DND-41 (cell line): ENCODE measurements at regions not wholly inside any gene's neighbourhood (a gene's known extent, or its start where the extent isn't known, plus 50 kb on each side); places are given as distances from the start of the nearest gene placed in this dataset.
A peak's percentile ranks its signal among the peaks of the same experiment; 100 is the strongest.

ENCODE experiments used
- ATAC-seq: fragments of 200-7000 bp; cut with Tn5 transposase; 3 replicates; pipeline ENCODE4 v1.9.1; 2021; ENCODE audit warnings: low read depth; ENCODE audit not compliant: insufficient read depth
- DNase-seq: peaks from one replicate; pipeline ENCODE4 v3.0.0-alpha.2; 2020
- H2AFZ ChIP-seq: 2 replicates; pipeline ENCODE4 v1.6.0; 2012; ENCODE audit warnings: low read depth, low read length
- H3K27ac ChIP-seq: 2 replicates; pipeline ENCODE4 v1.5.1; 2012; ENCODE audit warnings: low read length, inconsistent platforms
- H3K27me3 ChIP-seq: fragments of 200-600 bp; sonication (generic); 2 replicates; pipeline ENCODE4 v1.6.0; 2012; ENCODE audit warnings: low read length, mild to moderate bottlenecking, inconsistent platforms; ENCODE audit not compliant: insufficient read depth, poor library complexity
- H3K36me3 ChIP-seq: 2 replicates; pipeline ENCODE4 v1.5.1; 2012; ENCODE audit warnings: low read length, inconsistent platforms; ENCODE audit not compliant: insufficient read depth
- H3K4me1 ChIP-seq: 2 replicates; pipeline ENCODE4 v1.5.1; 2012; ENCODE audit warnings: mild to moderate bottlenecking, low read length; ENCODE audit not compliant: insufficient read depth
- H3K4me2 ChIP-seq: 2 replicates; pipeline ENCODE4 v1.6.0; 2012; ENCODE audit warnings: mild to moderate bottlenecking, moderate library complexity, low read length, inconsistent platforms; ENCODE audit not compliant: insufficient read depth
- H3K4me3 ChIP-seq, 2 experiments: fragments of 200-600 bp in 1 of 2; shearing (Covaris generic) in 1 of 2; 2 replicates each; pipeline ENCODE4 v1.5.1; 2012 to 2016; ENCODE audit warnings: inconsistent platforms in 2 of 2, low read length in 2 of 2, mild to moderate bottlenecking in 2 of 2, low read depth in 1 of 2, moderate library complexity in 1 of 2
- H3K79me2 ChIP-seq: 2 replicates; pipeline ENCODE4 v1.6.0; 2012; ENCODE audit warnings: low read length, inconsistent platforms; ENCODE audit not compliant: insufficient read depth
- H3K9ac ChIP-seq: 2 replicates; pipeline ENCODE4 v1.6.0; 2012; ENCODE audit warnings: low read depth, mild to moderate bottlenecking, inconsistent platforms, low read length, moderate library complexity
- H3K9me3 ChIP-seq: 2 replicates; pipeline ENCODE4 v1.5.1; 2012; ENCODE audit warnings: low read length, moderate library complexity, mild to moderate bottlenecking, inconsistent platforms; ENCODE audit not compliant: insufficient read depth, severe bottlenecking
- H4K20me1 ChIP-seq: 2 replicates; pipeline ENCODE4 v1.6.0; 2012; ENCODE audit warnings: low read length; ENCODE audit not compliant: insufficient read depth
- CTCF ChIP-seq: IDR thresholded peaks from 2 replicates; pipeline ENCODE4 v1.5.1; 2012; ENCODE audit warnings: borderline replicate concordance, low read length, moderate library complexity, mild to moderate bottlenecking; ENCODE audit not compliant: poor library complexity, severe bottlenecking; ENCODE audit errors: extremely low read depth
- EZH2 ChIP-seq: IDR thresholded peaks from 3 replicates; pipeline ENCODE4 v1.6.1; 2012; ENCODE audit warnings: borderline replicate concordance, low read depth, mild to moderate bottlenecking, moderate library complexity, low read length, inconsistent platforms; ENCODE audit not compliant: severe bottlenecking

DNA sequence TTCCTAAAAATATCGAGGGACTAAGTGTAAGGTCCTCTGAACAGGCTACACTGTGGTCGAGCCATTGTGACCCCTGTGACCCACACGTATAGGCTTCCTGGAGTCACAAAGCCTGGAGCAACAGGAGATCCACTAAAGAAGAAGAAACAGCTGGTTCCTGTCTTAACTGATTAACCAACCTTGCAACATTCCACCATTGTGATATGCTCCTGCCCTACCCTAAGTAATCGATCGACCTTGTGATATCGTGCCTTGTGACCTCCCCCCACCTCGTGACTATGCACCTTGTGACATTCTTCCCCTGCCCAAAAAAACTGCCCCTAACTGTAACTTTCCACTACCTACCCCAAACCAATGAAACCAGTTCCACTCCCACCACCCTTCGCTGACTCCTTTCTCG, 304.6 kb upstream of the FAM78B start:
- no peaks in the 10 kb centered on the region for H3K36me3 ChIP-seq
- no peak overlapping the region for H3K4me2 ChIP-seq
- H4K20me1 ChIP-seq: no peaks in the 10 kb centered on the region
- no peak overlapping the region for H2AFZ ChIP-seq
- no peak overlapping the region for H3K27ac ChIP-seq
- ATAC-seq (no peak), DNase-seq (no peak)
- no peaks in the 10 kb centered on the region for H3K4me1 ChIP-seq
- H3K9ac ChIP-seq: no peak overlapping the region
- TF ChIP-seq CTCF (no peak), EZH2 (no peak)
- peaks cover 14% of the 10 kb centered on the region for H3K27me3 ChIP-seq
- no peaks in the 10 kb centered on the region for H3K9me3 ChIP-seq
- no peaks in the 10 kb centered on the region for H3K79me2 ChIP-seq
- H3K4me3 ChIP-seq: no peak overlapping the region

- Histone ChIP-seq H3K4me1 (no peaks in the 10 kb centered on the region), H3K79me2 (no peaks in the 10 kb centered on the region), H3K36me3 (no peaks in the 10 kb centered on the region), H2AFZ (no peak overlapping the region), H3K9me3 (no peaks in the 10 kb centered on the region), H3K4me3 (no peak overlapping the region), H3K27me3 (no peaks in the 10 kb centered on the region), H3K27ac (no peak overlapping the region), H3K9ac (no peak overlapping the region), H4K20me1 (no peaks in the 10 kb centered on the region), H3K4me2 (no peak overlapping the region)
- TF ChIP-seq CTCF: peak; percentile 87
- TF ChIP-seq EZH2: no peak
- ATAC-seq: peak; percentile 62; the same call in 2 of the 3 replicates
- DNase-seq: peak; percentile 60
Measured at GRCh38 chr1:166479052-166479631, 312.3 kb upstream of the FAM78B start.

GRCh38 chr1:166484471-166484870, 317.7 kb upstream of the FAM78B start:
- no peak for DNase-seq
- Histone ChIP-seq H3K27me3 (no peaks in the 10 kb centered on the region), H3K9me3 (no peaks in the 10 kb centered on the region), H3K4me2 (no peak overlapping the region), H3K27ac (no peak overlapping the region), H3K4me3 (no peak overlapping the region), H2AFZ (no peak overlapping the region), H4K20me1 (no peaks in the 10 kb centered on the region), H3K4me1 (peaks cover 13% of the 10 kb centered on the region), H3K79me2 (no peaks in the 10 kb centered on the region), H3K36me3 (no peaks in the 10 kb centered on the region), H3K9ac (no peak overlapping the region)
- TF ChIP-seq EZH2 (no peak), CTCF (no peak)
- ATAC-seq: no peak

GRCh38 chr1:166484871-166485270, 318.1 kb upstream of the FAM78B start:
- TF ChIP-seq CTCF (no peak), EZH2 (no peak)
- Histone ChIP-seq H3K27ac (no peak overlapping the region), H3K79me2 (no peaks in the 10 kb centered on the region), H4K20me1 (no peaks in the 10 kb centered on the region), H3K4me2 (no peak overlapping the region), H3K9me3 (no peaks in the 10 kb centered on the region), H3K27me3 (no peaks in the 10 kb centered on the region), H3K4me1 (peaks cover 17% of the 10 kb centered on the region), H2AFZ (no peak overlapping the region), H3K4me3 (no peak overlapping the region), H3K36me3 (no peaks in the 10 kb centered on the region), H3K9ac (no peak overlapping the region)
- ATAC-seq (no peak), DNase-seq (no peak)
